ENCODE measurements at regions not wholly inside any gene's neighbourhood (a gene's known extent, or its start where the extent isn't known, plus 50 kb on each side); places are given as distances from the start of the nearest gene placed in this dataset.

DNA sequence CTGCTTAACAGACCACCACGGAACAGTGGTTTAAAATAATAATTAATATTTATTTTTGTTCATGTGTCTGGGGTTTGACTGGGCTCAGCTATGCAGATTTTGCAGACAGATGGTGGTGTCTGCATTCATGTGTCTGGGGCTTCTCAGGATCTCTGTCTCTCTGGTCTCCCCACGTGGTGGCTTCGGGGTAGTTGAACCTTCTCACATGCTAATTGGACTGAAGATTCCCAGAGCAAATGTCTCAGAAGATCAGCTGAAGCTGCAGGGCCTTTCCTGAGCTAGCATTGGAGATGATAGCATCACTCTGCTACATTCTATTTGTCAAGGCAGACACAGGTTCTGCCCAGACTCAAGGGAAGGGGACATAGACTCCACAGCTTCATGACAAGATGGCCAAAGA lies 109.1 kb upstream of the DNAH14 start (continued):
- no peak for TF ChIP-seq GTF2F1 (IDR thresholded peaks at IDR 0.05; ENCODE audit: borderline replicate concordance, low read depth, low read length)
